DMS114 treated with DMSO at 0.1 percent for 48 hours (cell line): ENCODE measurements at regions not wholly inside any gene's neighbourhood (a gene's known extent, or its start where the extent isn't known, plus 50 kb on each side); places are given as distances from the start of the nearest gene placed in this dataset.
"Not testable (repeated sequence)": the region's sequence is repeated elsewhere in the genome, so short reads cannot be mapped to it uniquely, and the experiment has no call there.

Experiments used
- DNase-seq: peaks from one replicate; lab custom pipeline; 2025; ENCODE audit not compliant: unreplicated experiment; lab: John Stamatoyannopoulos, UW

DNA sequence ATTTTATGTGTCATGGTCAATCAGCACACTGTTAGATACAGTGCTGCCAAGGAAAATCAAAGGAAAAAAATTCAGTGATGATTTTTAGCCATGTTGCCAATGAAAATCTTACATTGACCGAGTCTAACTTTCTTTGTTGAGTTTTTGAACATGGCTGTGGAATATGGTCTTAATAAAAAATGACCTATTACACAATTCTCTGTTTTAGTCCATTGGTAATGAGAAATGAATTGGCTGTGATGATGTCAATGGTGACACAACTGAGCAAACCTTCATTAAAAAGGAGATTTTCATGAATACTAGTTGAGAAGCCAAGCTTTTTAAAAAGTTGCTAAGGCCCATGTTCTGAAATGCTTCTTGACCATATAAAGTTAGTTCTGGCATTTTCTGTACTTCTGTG, 225.9 kb upstream of the GYPA start:
- no peak for DNase-seq

DNA sequence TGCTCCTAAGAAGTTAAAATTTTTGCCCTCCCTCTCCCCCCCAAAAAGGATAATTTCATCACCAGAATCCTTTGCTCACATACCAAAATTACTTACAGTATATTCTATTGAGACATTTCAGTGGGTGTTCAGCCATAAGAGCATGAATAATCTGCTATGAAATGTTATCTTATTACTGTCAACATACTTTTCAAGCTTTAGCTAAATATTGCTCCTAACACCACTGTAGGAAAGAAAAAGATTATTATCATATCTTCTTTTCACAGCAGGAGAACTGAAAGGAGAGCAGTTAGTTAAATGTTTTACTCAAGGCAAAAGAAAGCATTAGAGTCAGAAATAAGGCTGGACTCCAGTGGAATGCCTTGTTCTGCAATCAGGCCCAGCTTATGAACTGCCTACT, 231.0 kb upstream of the GYPA start:
- peak; percentile 77 for DNase-seq

DNA sequence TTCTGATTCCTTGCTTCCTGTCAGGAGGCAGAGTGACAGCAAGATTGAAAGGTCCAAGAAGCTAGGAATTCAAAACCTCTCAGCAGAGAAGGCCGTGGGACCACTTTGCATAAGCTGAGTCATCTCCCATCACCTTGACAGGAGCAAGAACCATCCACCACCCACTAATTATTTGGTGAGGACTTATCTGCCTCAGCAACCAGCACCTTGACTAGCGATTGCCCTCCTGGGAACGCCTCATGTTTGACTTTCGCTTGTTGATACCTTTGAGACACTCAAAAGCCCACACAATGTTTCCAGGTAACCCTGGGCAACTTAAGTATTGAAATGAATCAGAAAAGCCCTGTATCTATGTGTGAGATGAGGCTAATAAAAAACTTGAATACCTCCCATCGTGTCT, 233.5 kb upstream of the GYPA start:
- no peak for DNase-seq

DNA sequence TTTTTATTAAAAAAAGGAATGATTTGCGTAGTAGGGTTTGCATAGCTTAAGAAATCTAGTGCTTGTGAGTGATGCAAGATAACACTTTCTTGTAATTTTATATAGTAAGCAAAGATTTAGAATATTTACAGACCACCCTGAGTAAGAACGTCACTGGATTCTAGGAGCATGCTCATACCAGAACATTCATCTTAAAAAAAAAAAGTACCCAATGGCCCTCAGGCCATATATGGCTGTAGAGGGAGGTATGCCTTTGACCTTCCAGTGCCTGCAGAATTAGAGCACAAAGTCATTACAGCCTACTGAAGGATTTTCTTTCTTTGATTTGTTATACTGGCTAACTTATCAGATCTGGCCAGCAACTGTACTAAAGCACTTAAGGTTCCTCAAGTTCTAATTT, 236.3 kb upstream of the GYPA start:
- DNase-seq = no peak

DNA sequence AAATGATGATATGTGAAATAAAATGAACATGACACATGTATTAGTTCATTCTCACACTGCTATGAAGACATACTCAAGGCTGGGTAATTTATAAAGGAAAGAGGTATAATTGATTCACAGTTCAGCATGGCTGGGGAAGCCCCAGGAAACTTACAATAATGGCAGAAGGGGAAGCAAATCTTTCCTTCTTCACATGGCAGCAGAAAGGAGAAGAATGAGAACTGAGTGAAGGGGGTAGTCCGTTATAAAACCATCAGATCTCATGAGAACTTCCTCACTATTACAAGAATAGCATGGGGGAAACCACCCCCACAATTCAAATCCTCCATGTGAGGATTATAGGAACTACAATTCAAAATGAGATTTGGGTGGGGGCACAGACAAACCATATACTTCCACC, 243.9 kb upstream of the GYPA start:
- no peak for DNase-seq

DNA sequence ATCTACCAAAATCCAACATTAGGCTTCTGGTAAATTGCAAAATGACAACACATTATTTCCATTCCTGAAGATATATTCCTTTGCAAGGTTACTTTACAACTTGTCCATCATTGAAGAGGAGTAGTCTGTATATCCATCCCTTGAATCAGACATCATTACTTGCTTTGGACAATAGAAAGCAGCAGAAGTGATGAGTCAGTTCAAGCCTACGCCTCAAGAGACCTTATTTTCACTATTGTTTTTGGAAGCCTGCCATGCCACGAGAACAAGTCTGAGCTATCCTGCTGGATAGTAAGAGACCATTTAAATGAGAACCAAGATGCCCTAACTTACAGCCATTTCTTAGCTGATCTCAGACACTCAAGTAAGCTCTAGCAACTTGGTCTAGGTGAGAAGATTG, 246.0 kb upstream of the HHIP start:
- no peak for DNase-seq

DNA sequence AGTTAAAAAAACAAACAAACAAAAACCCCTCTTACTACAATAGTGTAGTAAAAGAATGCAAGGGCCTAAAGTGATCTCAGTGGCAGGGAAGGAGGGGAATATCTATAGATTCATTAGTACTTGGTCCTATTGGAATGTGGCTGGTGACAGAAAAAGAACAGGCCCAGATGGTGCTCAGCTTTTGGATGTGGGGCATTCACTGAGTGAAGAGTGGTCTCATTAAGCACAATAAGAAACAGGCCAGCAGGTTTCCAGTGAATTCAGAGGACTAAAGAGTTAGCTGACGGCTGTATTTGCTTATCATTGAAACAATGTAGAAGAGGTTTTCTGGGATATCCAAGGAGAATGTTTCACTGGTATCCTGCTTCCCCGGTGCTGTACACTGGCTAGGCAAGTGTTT, 243.8 kb upstream of the HHIP start:
- DNase-seq = no peak

DNA sequence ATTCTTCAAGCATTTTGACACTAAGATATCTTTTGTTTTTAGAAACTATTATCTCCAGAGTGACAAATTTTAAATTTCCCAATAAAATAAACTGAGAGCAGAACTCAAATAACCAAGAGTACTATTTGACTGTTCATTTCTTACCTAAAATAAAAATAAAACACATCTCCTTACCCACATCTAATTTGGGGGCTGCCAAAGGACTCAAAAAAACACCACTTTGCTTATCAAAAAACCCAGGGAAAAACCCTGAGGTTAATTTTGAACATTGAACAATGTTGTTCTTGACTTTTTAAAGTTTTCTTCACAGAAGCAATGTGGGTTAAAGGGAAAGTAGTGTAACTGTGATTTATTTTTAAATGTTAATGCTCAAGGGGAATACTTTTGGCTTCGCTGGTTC, 243.0 kb upstream of the HHIP start:
- no peak for DNase-seq

DNA sequence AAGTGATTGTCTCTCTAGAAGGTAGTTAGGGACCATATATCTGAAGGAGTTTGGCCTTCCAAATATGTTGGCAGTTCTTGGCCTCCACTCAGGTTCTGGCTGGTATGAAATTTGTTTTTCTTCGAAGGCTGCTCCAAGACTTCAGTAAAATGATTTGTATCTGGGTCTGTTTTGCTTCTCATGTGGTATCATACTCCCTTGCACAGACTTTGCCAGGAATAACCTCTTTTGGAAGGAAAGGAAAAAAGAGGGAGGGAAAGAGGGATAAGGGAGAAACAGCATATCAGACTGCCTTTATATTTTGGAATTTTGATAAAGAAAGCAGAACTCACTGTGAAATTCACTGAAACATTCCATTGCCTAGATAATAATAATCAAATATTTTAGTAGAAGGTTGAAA, 242.1 kb upstream of the HHIP start:
- no peak for DNase-seq

DNA sequence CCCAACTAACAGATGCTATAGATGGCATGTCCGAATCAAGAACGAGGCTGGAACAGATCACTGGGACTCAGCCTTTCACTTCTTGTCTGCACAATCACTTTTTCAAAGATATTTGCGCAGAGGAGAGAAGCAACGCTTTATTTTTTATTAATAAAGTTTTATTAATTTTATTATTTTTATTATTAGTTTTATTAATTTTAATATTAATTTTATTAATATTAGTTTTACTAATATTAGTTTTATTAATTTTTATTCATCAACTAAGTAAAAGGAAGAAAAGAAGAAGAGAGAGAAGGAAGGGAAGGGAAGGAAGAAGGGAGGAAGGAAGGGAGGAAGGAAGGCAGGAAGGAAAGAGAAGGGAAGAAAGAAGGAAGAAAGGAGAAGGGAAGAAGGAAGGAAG, 236.4 kb upstream of the HHIP start:
- DNase-seq = no peak

DNA sequence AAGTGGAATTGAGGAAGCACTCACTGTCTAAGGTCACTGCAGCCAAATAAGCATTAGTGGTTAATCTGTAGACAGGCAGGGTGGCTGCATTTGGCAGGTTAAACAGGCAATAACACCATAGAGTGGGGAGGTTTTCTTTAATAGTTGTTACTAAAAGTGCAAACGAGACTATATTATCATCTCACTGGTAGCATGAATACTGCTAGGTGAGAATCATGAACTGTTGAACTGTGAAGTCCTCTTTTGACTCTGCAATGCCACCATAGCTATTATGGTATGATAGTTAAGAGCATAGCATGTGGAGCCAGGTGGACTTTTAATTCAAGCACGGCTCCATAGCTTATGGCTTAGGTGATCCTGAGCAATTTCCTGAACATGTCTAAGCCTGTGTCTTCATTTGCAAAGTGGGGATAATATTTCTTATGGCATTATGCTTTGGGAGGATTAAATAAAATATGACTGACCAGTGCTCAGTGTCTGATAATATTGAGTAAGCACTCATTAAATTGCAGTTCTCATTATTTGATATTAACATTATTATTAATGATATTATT, 235.6 kb upstream of the HHIP start:
- DNase-seq = no peak

DNA sequence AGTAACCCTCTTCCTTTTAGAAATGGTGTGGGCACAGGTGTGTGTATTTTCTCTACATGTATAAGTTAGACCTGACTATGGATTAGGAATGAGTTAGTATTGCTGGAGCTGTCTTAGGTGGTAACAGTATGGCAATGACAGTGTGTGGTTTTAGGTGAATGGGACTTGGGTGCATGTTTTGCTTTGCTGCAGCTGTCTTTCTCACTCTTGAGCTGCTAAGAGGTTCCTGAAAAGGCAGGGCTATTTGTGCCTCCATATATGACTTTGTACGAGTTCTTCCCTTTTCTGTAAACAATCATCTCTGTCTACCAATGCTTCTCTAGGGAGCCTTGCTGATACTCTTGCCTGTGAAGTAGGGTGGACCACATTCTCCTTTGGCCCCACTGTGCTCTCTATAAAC, 234.8 kb upstream of the HHIP start:
- DNase-seq = no peak

DNA sequence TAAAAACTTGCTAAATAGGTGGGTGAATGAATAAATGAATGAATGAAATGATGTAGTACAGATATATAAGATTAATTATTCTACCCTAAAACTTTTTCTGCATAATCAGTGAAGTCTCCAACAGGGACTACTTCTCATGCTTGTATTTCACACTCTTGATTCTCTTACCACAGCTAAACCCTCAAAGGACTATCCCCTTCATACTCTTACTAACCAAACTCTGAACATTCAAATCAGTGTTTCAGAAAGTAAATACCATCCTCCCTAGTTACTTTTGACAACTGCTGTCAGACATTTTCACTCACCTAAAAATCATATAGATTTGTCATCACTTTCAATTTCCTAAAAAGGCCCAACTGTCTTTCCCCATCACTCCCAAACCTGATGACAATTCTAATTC, 234.3 kb upstream of the HHIP start:
- DNase-seq = no peak

DNA sequence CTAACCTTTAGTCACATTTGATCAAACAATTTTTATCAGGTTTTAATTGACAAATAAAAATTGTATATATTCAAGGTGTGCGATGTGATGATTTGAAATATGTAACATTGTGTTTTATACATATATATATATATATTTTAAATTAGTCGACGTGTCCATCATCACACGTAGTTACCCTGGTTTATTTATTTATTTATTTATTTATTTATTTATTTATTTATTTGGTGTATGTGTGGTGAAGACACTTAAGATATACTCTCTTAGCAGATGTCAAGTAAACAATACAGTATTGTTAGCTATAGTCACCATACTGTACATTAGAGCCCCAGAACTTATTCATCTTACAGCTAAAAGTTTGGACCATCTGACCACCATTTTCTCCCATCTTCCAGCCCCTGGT, 224.9 kb upstream of the HHIP start:
- no peak for DNase-seq

DNA sequence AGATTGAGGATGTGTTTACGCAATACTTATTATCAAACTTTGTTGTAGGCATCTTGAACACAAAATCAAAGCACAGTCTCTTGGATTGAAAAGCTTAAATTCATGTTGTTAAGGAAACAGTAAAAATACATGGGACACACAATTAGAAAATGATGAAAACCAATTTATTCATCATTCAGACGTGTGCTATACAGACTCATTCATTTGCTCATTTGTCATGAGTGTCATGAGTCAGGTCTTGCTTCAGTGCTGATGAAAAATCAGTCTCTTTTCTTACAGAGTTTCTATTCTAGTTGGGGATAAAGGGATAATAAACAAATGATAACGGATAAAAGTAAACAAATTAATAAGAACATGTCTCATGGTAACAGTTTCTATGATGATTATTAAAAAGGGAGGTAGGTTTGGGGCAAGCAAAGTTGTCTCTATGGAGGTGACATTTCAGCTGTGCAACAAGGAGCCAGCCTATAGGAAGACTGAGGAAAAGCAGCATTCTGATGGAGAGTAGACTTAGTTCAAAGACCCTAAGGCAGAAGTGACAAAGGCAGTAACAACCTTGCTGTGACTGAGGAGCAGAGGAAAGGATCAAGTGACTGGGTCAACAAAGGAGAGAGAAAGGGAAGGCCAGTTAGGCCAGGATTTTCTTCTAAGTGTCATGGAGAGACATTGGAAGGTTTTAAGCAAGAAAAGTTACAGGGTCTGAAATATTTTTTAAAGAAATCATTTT, 224.0 kb upstream of the HHIP start:
- DNase-seq = no peak

DNA sequence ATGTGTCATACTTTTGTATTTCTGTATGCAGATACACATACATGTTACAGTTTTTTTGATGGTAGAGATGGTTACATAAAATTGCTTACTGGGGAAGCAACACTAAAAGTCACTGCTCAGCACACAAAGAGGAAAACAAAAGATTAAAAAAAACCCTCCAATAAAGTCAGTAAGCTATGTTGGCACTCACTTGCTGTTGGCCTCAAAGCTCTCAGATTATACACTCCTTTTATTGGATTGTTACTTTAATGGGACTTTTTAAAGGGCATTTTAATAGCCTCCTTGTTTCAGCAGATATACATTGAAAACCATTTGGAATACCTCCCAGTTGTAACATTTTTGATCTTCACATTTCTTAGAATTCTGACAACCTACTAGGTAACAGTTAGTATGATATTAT, 222.0 kb upstream of the HHIP start:
- no peak for DNase-seq

DNA sequence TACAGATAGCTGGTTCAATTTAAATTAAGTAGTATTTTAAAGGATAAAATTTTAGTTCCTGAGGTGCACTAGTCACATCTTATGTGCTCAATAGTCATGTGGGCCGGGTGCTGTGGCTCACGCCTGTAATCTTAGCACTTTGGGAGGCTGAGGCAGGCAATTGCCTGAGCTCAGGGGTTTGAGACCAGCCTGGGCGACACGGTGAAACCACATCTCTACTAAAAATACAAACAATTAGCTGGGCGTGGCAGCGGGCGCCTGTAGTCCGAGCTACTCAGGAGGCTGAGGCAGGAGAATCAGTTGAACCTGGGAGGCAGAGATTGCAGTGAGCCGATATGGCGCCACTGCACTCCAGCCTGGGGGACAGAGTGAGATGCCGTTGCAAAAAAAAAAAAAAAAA, 219.9 kb upstream of the HHIP start:
- DNase-seq = not testable (repeated sequence)

DNA sequence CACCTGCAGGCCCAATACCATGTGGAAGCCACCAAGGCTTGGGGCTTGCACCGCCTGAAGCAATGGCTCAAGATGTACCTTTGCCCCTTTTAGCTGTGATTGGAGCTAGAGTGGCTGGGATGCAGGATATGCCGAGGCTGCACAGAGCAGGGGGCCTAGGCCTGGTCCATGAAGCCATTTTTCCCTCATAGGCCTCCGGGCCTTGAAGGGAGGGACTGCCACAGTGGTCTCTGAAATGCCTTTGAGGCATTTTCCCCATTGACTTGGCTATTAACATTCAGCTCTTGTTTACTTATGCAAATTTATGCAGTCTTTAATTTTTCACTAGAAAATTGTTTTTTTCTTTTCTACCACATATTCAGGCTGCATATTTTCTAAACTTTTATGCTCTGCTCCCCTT, 203.2 kb upstream of the HHIP start:
- no peak for DNase-seq

DNA sequence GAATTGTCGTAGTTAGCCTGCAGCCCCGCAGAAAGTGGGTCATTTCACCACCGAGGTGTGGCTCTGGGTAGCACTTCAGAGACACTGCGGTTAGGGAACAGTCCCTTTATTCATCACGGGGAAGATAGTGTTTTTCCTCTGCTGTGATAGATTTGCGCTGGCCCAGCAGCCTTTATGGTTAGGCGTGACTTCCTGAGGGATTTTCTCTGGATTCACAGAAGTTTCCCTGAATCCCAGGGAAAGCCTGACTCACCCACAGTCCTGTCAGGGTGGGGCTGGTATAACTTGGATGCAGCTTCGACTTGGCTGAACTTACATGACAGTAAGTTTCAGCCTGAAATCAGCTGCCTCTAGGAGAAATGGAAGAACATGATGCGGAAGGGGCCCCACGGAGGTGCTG, 196.3 kb upstream of the HHIP start:
- no peak for DNase-seq

DNA sequence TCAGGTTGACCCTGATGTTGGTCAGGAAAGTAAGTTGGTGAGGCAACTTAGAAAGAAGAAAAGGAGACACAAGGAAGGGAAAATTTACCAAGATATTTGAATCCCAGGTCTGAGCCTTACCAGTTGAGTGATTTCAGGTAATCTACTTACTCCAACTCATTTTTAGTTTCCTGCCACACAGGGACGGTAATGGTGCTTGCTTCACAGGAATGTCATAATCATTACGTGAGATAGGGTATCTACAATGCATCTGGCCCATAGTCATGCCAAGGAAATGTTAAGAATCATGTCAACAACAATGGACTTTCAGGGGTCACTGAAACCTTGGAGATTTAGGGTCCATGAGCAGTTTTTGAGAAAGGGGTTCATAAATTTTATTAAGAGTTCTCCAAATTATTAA, 195.4 kb upstream of the HHIP start:
- DNase-seq = no peak

DNA sequence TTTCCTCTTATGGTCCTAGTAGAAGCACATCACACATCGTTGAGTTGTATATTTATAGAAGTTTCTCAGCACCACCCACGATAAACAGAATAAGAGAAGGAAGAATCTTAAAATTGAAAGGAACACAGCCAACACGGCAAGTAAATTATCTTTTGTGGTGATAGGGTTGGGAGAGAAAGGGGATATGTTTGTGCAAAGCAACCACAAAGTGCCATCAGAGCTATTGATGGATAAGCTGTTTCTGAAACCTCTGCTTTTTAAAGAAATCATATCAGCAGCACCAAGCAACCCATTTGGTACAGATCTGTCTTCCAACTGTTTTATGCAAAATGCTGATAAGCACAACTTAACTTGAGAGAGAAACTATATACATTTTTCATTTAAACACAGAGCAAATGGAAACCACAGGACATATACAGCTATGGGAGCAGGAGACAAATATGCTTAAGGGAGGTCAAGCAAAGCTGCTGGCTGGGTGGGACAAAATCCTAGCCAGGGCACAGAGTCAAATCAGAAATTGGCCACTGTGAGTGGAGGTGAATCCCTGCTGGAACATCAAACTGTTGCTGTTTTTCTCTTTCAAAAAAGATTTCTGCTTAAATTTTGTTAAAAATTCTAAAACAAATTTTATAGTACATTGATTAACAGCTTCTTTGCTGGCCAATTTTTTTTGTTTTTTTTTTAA, 194.0 kb upstream of the HHIP start:
- no peak for DNase-seq

DNA sequence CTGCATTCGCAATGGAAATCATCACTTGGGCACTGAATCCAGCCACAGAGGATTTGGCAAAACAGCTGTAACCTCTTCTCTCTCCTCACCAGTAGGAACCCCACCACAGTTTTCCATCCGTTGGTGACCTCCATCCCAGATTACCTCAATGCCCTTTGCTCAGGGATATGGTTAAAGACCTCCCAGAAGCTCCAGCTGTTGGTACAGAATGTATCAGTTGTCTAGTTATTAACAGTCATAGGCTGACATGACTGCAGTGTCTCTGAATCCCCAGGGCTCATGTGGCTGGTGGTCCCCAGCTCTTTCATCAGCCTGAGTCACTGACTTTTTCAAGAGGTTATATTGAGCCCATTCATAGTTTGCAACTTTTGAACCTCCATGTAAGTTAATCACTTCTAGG, 189.8 kb upstream of the HHIP start:
- no peak for DNase-seq

DNA sequence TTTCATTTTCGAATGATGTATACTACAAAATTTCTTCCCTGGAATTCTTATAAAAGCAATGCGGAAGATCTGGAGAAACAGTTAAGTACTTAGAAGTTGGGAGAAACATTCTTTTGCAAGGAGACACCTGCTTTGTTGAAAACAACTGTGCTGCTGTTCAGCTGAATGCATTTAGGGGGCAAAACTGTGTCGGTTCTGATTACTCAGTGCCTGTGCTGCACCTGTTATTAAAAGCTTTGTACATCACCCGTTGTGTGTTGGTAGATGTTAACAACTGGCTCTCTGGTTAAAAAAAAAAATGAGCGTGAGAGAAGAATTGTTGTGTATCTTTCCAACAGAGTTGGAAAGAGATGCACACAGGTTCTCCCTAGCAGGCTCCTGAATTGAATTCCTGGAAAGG, 184.1 kb upstream of the HHIP start:
- DNase-seq = no peak
